KMS-11 (cell line): ENCODE measurements at regions not wholly inside any gene's neighbourhood (a gene's known extent, or its start where the extent isn't known, plus 50 kb on each side); places are given as distances from the start of the nearest gene placed in this dataset.

Experiments
- H2AFZ ChIP-seq: fragments of 200-600 bp; sonication (generic); 2 replicates; pipeline ENCODE4 v1.6.1; 2016; ENCODE audit warnings: antibody characterized with exemption, mixed run types, low read depth
- H3K27ac ChIP-seq: fragments of 200-600 bp; sonication (generic); 2 replicates; pipeline ENCODE4 v1.6.1; 2016; ENCODE audit warnings: mild to moderate bottlenecking, mixed run types
- H3K27me3 ChIP-seq: fragments of 200-600 bp; sonication (generic); 2 replicates; pipeline ENCODE4 v1.6.1; 2017; ENCODE audit warnings: mild to moderate bottlenecking, low read depth, mixed run types, moderate library complexity; ENCODE audit not compliant: insufficient read depth
- H3K36me3 ChIP-seq: fragments of 200-600 bp; sonication (generic); 2 replicates; pipeline ENCODE4 v1.6.1; 2017; ENCODE audit warnings: mild to moderate bottlenecking, mixed run types; ENCODE audit not compliant: insufficient read depth
- H3K4me1 ChIP-seq: fragments of 200-600 bp; sonication (generic); 2 replicates; pipeline ENCODE4 v1.6.1; 2016; ENCODE audit warnings: mild to moderate bottlenecking, low read depth, mixed run types; ENCODE audit not compliant: poor library complexity, severe bottlenecking
- H3K4me2 ChIP-seq: fragments of 200-600 bp; sonication (generic); 2 replicates; pipeline ENCODE4 v1.7.0; 2016; ENCODE audit warnings: mild to moderate bottlenecking, mixed run types
- H3K4me3 ChIP-seq: fragments of 200-600 bp; sonication (generic); IDR thresholded peaks from 2 replicates; pipeline ENCODE4 v1.6.1; 2017; ENCODE audit warnings: low read depth, low read length, mixed read lengths; ENCODE audit not compliant: insufficient read depth
- H3K79me2 ChIP-seq: fragments of 200-600 bp; sonication (generic); 2 replicates; pipeline ENCODE4 v1.6.1; 2016; ENCODE audit warnings: low read depth, mixed run types; ENCODE audit not compliant: insufficient read depth
- H3K9ac ChIP-seq: fragments of 200-600 bp; sonication (generic); 2 replicates; pipeline ENCODE4 v1.6.1; 2016; ENCODE audit warnings: mild to moderate bottlenecking, mixed run types
- H4K20me1 ChIP-seq: fragments of 200-600 bp; sonication (generic); 2 replicates; pipeline ENCODE4 v1.6.1; 2016; ENCODE audit warnings: mild to moderate bottlenecking, mixed run types; ENCODE audit not compliant: insufficient read depth
- CTCF ChIP-seq: fragments of 200-600 bp; sonication (generic); conservative IDR thresholded peaks from 2 replicates; pipeline ENCODE4 v1.6.1; 2017; ENCODE audit warnings: low read depth, mild to moderate bottlenecking, antibody characterized with exemption, low read length, moderate library complexity, mixed read lengths

DNA sequence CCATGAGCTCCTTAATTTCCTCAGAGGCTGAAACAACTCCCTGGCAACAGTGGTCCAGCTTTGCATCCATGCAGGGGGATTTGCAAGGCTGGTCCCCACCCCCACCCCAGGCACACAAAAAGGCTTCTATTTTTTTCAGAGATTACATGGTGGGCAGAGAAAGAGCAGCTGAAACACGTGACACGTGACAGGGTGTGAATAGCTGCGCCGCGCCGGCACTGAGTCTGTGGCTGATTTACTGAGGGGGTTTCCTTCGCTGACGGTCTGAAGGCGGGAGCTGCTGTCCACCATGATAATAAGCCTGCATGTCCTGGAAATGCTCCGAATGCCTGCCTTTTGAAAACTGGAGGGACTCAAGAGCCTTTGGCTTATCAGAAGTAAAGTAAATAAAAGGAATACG is 50.7 kb upstream of the APCDD1 start:
- Histone ChIP-seq H2AFZ (no peak overlapping the region), H3K4me1 (no peaks in the 10 kb centered on the region), H3K36me3 (no peaks in the 10 kb centered on the region), H3K4me2 (no peak overlapping the region), H3K79me2 (no peaks in the 10 kb centered on the region), H3K4me3 (no peak overlapping the region), H3K27me3 (no peaks in the 10 kb centered on the region), H3K27ac (no peak overlapping the region), H3K9ac (no peak overlapping the region), H4K20me1 (no peaks in the 10 kb centered on the region)
- TF ChIP-seq CTCF: no peak

- H3K36me3 ChIP-seq: no peaks in the 10 kb centered on the region
- H3K4me3 ChIP-seq: no peak overlapping the region
- no peaks in the 10 kb centered on the region for H4K20me1 ChIP-seq
- H3K27me3 ChIP-seq: no peaks in the 10 kb centered on the region
- H3K79me2 ChIP-seq: no peaks in the 10 kb centered on the region
- no peak overlapping the region for H3K9ac ChIP-seq
- TF ChIP-seq CTCF: no peak
- H3K27ac ChIP-seq: no peak overlapping the region
- no peak overlapping the region for H2AFZ ChIP-seq
- no peaks in the 10 kb centered on the region for H3K4me1 ChIP-seq
- no peak overlapping the region for H3K4me2 ChIP-seq
Measured at GRCh38 chr18:10404168-10404567, 50.3 kb upstream of the APCDD1 start.
